A549 (cell line): ENCODE measurements at regions not wholly inside any gene's neighbourhood (a gene's known extent, or its start where the extent isn't known, plus 50 kb on each side); places are given as distances from the start of the nearest gene placed in this dataset.

Experiments used
- TF ChIP-seq, protein P1 (sequence below): fragments of 200-600 bp; sonication (generic); IDR thresholded peaks from 2 replicates; pipeline ENCODE4 v1.6.1; 2016; ENCODE audit warnings: antibody characterized with exemption, mild to moderate bottlenecking, moderate library complexity
- TF ChIP-seq, protein P2 (sequence below): fragments of >200 bp; sonication (Bioruptor Twin); formaldehyde crosslinking; IDR thresholded peaks from 3 replicates; pipeline ENCODE4 v1.5.1; 2016

GRCh38 chr2:220646424-220646823 lies 925.7 kb downstream of the EPHA4 start:
- TF ChIP-seq, protein P1, sequence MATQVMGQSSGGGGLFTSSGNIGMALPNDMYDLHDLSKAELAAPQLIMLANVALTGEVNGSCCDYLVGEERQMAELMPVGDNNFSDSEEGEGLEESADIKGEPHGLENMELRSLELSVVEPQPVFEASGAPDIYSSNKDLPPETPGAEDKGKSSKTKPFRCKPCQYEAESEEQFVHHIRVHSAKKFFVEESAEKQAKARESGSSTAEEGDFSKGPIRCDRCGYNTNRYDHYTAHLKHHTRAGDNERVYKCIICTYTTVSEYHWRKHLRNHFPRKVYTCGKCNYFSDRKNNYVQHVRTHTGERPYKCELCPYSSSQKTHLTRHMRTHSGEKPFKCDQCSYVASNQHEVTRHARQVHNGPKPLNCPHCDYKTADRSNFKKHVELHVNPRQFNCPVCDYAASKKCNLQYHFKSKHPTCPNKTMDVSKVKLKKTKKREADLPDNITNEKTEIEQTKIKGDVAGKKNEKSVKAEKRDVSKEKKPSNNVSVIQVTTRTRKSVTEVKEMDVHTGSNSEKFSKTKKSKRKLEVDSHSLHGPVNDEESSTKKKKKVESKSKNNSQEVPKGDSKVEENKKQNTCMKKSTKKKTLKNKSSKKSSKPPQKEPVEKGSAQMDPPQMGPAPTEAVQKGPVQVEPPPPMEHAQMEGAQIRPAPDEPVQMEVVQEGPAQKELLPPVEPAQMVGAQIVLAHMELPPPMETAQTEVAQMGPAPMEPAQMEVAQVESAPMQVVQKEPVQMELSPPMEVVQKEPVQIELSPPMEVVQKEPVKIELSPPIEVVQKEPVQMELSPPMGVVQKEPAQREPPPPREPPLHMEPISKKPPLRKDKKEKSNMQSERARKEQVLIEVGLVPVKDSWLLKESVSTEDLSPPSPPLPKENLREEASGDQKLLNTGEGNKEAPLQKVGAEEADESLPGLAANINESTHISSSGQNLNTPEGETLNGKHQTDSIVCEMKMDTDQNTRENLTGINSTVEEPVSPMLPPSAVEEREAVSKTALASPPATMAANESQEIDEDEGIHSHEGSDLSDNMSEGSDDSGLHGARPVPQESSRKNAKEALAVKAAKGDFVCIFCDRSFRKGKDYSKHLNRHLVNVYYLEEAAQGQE = no peak
- TF ChIP-seq, protein P2, sequence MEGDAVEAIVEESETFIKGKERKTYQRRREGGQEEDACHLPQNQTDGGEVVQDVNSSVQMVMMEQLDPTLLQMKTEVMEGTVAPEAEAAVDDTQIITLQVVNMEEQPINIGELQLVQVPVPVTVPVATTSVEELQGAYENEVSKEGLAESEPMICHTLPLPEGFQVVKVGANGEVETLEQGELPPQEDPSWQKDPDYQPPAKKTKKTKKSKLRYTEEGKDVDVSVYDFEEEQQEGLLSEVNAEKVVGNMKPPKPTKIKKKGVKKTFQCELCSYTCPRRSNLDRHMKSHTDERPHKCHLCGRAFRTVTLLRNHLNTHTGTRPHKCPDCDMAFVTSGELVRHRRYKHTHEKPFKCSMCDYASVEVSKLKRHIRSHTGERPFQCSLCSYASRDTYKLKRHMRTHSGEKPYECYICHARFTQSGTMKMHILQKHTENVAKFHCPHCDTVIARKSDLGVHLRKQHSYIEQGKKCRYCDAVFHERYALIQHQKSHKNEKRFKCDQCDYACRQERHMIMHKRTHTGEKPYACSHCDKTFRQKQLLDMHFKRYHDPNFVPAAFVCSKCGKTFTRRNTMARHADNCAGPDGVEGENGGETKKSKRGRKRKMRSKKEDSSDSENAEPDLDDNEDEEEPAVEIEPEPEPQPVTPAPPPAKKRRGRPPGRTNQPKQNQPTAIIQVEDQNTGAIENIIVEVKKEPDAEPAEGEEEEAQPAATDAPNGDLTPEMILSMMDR = no peak
